Caco-2 (cell line): ENCODE measurements at regions not wholly inside any gene's neighbourhood (a gene's known extent, or its start where the extent isn't known, plus 50 kb on each side); places are given as distances from the start of the nearest gene placed in this dataset.

ENCODE experiments used
- BruUV-seq: library from RNA; stranded (reverse); fragments of 400-500 nt; replicated peaks from 2 replicates; lab custom pipeline; 2021; lab: Mats Ljungman, UMichigan
- CTCF ChIA-PET: fragments of 300-600 bp; sonication (Branson Sonifier 250); formaldehyde crosslinking; loops from one replicate; lab custom pipeline; 2022; ENCODE audit warnings: antibody characterized with exemption; lab: Charles Lee
- POLR2A ChIA-PET: fragments of 300-600 bp; sonication (Branson Sonifier 250); formaldehyde crosslinking; loops from one replicate; lab custom pipeline; 2022; ENCODE audit warnings: antibody characterized with exemption; lab: Charles Lee
- DNase-seq, 2 experiments: peaks; one replicate each; pipeline versions ENCODE4 v3.0.0 to v3.0.0-alpha.2; 2020 to 2022
- H3K27me3 ChIP-seq: replicated peaks from 2 replicates; pipeline ENCODE4 v1.6.0; 2011; ENCODE audit warnings: low read length; ENCODE audit not compliant: control insufficient read depth, insufficient read depth
- H3K36me3 ChIP-seq: 2 replicates; pipeline ENCODE4 v1.5.1; 2011; ENCODE audit warnings: low read length; ENCODE audit not compliant: control insufficient read depth, insufficient read depth
- H3K4me1 ChIP-seq: fragments of 250-450 bp; sonication (Bioruptor Pico); 2 replicates; pipeline ENCODE4 v1.5.1; 2020; ENCODE audit warnings: mild to moderate bottlenecking
- H3K4me3 ChIP-seq: 2 replicates; pipeline ENCODE4 v1.5.1; 2011; ENCODE audit warnings: low read depth, mild to moderate bottlenecking, control low read depth, low read length
- H3K9me3 ChIP-seq: fragments of 250-450 bp; sonication (Bioruptor Pico); 2 replicates; pipeline ENCODE4 v1.5.1; 2020; ENCODE audit warnings: mild to moderate bottlenecking, moderate library complexity
- H3K27ac Mint-ChIP-seq: one replicate; pipeline ENCODE4 v1.8.0; 2022; ENCODE audit warnings: mixed read lengths; ENCODE audit not compliant: unreplicated experiment
- H3K27me3 Mint-ChIP-seq: one replicate; pipeline ENCODE4 v1.8.0; 2022; ENCODE audit warnings: mixed read lengths; ENCODE audit not compliant: insufficient read depth, unreplicated experiment
- H3K36me3 Mint-ChIP-seq: one replicate; pipeline ENCODE4 v1.8.0; 2022; ENCODE audit warnings: mild to moderate bottlenecking, mixed read lengths; ENCODE audit not compliant: insufficient read depth, unreplicated experiment
- H3K4me1 Mint-ChIP-seq: one replicate; pipeline ENCODE4 v1.8.0; 2022; ENCODE audit warnings: low read depth, mixed read lengths; ENCODE audit not compliant: unreplicated experiment
- H3K4me3 Mint-ChIP-seq: one replicate; pipeline ENCODE4 v1.8.0; 2022; ENCODE audit warnings: mild to moderate bottlenecking, moderate library complexity, mixed read lengths; ENCODE audit not compliant: unreplicated experiment
- H3K9me3 Mint-ChIP-seq: one replicate; pipeline ENCODE4 v1.8.0; 2022; ENCODE audit warnings: mixed read lengths; ENCODE audit not compliant: unreplicated experiment
- CTCF ChIP-seq, 2 experiments: fragments of 200-600 bp in 1 of 2; IDR thresholded peaks; 1 replicate in 1 of 2; 2 replicates in 1 of 2; pipeline versions ENCODE4 v1.5.1 to v1.8.0; 2011 to 2022; ENCODE audit warnings: antibody characterized with exemption in 1 of 2, control low read depth in 1 of 2, inconsistent platforms in 1 of 2, low read depth in 1 of 2, low read length in 1 of 2, mild to moderate bottlenecking in 1 of 2, moderate library complexity in 1 of 2; ENCODE audit not compliant: insufficient read depth in 1 of 2, severe bottlenecking in 1 of 2, unreplicated experiment in 1 of 2
- intact Hi-C: fragments of 100-400 bp; cut with micrococcal nuclease; formaldehyde crosslinking; loops from one replicate; pipeline ENCODE4 v1.10.0; 2022; ENCODE audit not compliant: unreplicated experiment

GRCh38 chr13:21237081-21237480, 60.6 kb downstream of the MRPL57 start:
- no peak overlapping the region for H3K4me3 ChIP-seq
- no peak for DNase-seq
- no peaks in the 10 kb centered on the region for H3K9me3 ChIP-seq
- no peaks in the 10 kb centered on the region for H3K9me3 Mint-ChIP-seq
- H3K36me3 ChIP-seq: no peaks in the 10 kb centered on the region
- no peak overlapping the region for H3K4me3 Mint-ChIP-seq
- no TSS peak for BruUV-seq
- ChIA-PET POLR2A (no interaction called here), CTCF (no interaction called here)
- no peaks in the 10 kb centered on the region for H3K4me1 ChIP-seq
- H3K27me3 ChIP-seq: no peaks in the 10 kb centered on the region
- no peaks in the 10 kb centered on the region for H3K36me3 Mint-ChIP-seq
- H3K27me3 Mint-ChIP-seq: peaks cover 3% of the 10 kb centered on the region
- no peak overlapping the region for H3K27ac Mint-ChIP-seq
- intact Hi-C loops: no loop called here
- no peaks in the 10 kb centered on the region for H3K4me1 Mint-ChIP-seq
- TF ChIP-seq CTCF (IDR thresholded peaks at IDR 0.05; ENCODE audit: insufficient read depth in 1 of 2, low read depth in 1 of 2, low read length in 1 of 2, severe bottlenecking in 1 of 2, unreplicated experiment in 1 of 2): no peak

- CTCF ChIA-PET: no interaction called here
Measured at GRCh38 chr13:21238267-21238666, 61.8 kb downstream of the MRPL57 start.

GRCh38 chr13:21240586-21240985, 64.1 kb downstream of the MRPL57 start:
- Mint-ChIP-seq H3K4me3 (no peak overlapping the region), H3K9me3 (no peaks in the 10 kb centered on the region), H3K27me3 (peaks cover 3% of the 10 kb centered on the region), H3K4me1 (no peaks in the 10 kb centered on the region), H3K36me3 (no peaks in the 10 kb centered on the region), H3K27ac (no peak overlapping the region)
- ChIA-PET POLR2A (no interaction called here), CTCF (no interaction called here)
- intact Hi-C loops: no loop called here
- no peak for DNase-seq
- BruUV-seq: no TSS peak
- no peaks in the 10 kb centered on the region for H3K36me3 ChIP-seq
- H3K4me3 ChIP-seq: no peak overlapping the region
- no peaks in the 10 kb centered on the region for H3K9me3 ChIP-seq
- no peaks in the 10 kb centered on the region for H3K4me1 ChIP-seq
- no peak for TF ChIP-seq CTCF (IDR thresholded peaks at IDR 0.05; ENCODE audit: insufficient read depth in 1 of 2, low read depth in 1 of 2, low read length in 1 of 2, severe bottlenecking in 1 of 2, unreplicated experiment in 1 of 2)
- H3K27me3 ChIP-seq: no peaks in the 10 kb centered on the region

More at GRCh38 chr13:21238267-21238666, 61.8 kb downstream of the MRPL57 start:
- H3K36me3 Mint-ChIP-seq: no peaks in the 10 kb centered on the region
- Histone ChIP-seq H3K9me3 (no peaks in the 10 kb centered on the region), H3K4me1 (no peaks in the 10 kb centered on the region), H3K4me3 (no peak overlapping the region), H3K27me3 (no peaks in the 10 kb centered on the region), H3K36me3 (no peaks in the 10 kb centered on the region)
- H3K27me3 Mint-ChIP-seq: peaks cover 3% of the 10 kb centered on the region
- DNase-seq: no peak
- H3K9me3 Mint-ChIP-seq: no peaks in the 10 kb centered on the region
- no peak overlapping the region for H3K4me3 Mint-ChIP-seq
- H3K27ac Mint-ChIP-seq: no peak overlapping the region
- intact Hi-C loops: no loop called here
- no peak for TF ChIP-seq CTCF (IDR thresholded peaks at IDR 0.05; ENCODE audit: insufficient read depth in 1 of 2, low read depth in 1 of 2, low read length in 1 of 2, severe bottlenecking in 1 of 2, unreplicated experiment in 1 of 2)
- BruUV-seq: no TSS peak
- POLR2A ChIA-PET: no interaction called here
- no peaks in the 10 kb centered on the region for H3K4me1 Mint-ChIP-seq
